Tibial artery (tissue), 4 donors: ENCODE measurements at regions not wholly inside any gene's neighbourhood (a gene's known extent, or its start where the extent isn't known, plus 50 kb on each side); places are given as distances from the start of the nearest gene placed in this dataset.
"Not testable (repeated sequence)": the region's sequence is repeated elsewhere in the genome, so short reads cannot be mapped to it uniquely, and the experiment has no call there.

ENCODE experiments used
- DNase-seq, 2 donors: peaks; one replicate each; pipeline ENCODE4 v3.0.0-alpha.2; 2019
- H3K27ac ChIP-seq, 2 donors: fragments of 200-600 bp; sonication (generic) in 1 of 2; 1 replicate in 1 of 2; 2 replicates in 1 of 2; pipeline ENCODE4 v1.5.1; 2018 to 2019; ENCODE audit warnings: mild to moderate bottlenecking in 1 of 2
- H3K27me3 ChIP-seq, 2 donors: fragments of 200-600 bp; sonication (generic) in 1 of 2; one replicate each; pipeline versions ENCODE4 v1.5.1 to v1.6.0; 2016 to 2019
- H3K36me3 ChIP-seq, 3 donors: fragments of 200-600 bp; sonication (generic) in 2 of 3; one replicate each; pipeline ENCODE4 v1.5.1; 2016 to 2019; ENCODE audit warnings: mild to moderate bottlenecking in 2 of 3
- H3K4me1 ChIP-seq, 4 donors: fragments of 200-600 bp; sonication (generic) in 2 of 4; 1 replicate in 3 of 4; 2 replicates in 1 of 4; pipeline ENCODE4 v1.5.1; 2016 to 2019
- H3K4me3 ChIP-seq, 2 donors: fragments of 200-600 bp; sonication (generic) in 1 of 2; 1 replicate in 1 of 2; 2 replicates in 1 of 2; pipeline ENCODE4 v1.5.1; 2018 to 2019; ENCODE audit warnings: mild to moderate bottlenecking in 2 of 2
- H3K9me3 ChIP-seq, 3 donors: fragments of 200-600 bp; sonication (generic) in 1 of 3; one replicate each; pipeline ENCODE4 v1.5.1; 2016 to 2019
- intact Hi-C: fragments of 100-400 bp; cut with DNase I; formaldehyde crosslinking; loops from one replicate; pipeline ENCODE4 v1.15.0; 2023; ENCODE audit warnings: low total_unique reads
- TF ChIP-seq, protein P1 (sequence below), 2 experiments: fragments of 200-600 bp in 1 of 2; fragments of 450-650 bp in 1 of 2; IDR thresholded peaks; one replicate each; pipeline ENCODE4 v1.5.1; 2017 to 2019; ENCODE audit warnings: antibody characterized with exemption in 2 of 2, mild to moderate bottlenecking in 1 of 2, moderate library complexity in 1 of 2

GRCh38 chr4:186982160-186982559 lies 258.5 kb upstream of the FAT1 start:
- Histone ChIP-seq H3K4me1 (no peaks in the 10 kb centered on the region), H3K9me3 (no peaks in the 10 kb centered on the region), H3K27me3 (no peaks in the 10 kb centered on the region), H3K27ac (no peak overlapping the region), H3K4me3 (no peak overlapping the region), H3K36me3 (no peaks in the 10 kb centered on the region)
- DNase-seq, result no peak
- TF ChIP-seq, protein P1, sequence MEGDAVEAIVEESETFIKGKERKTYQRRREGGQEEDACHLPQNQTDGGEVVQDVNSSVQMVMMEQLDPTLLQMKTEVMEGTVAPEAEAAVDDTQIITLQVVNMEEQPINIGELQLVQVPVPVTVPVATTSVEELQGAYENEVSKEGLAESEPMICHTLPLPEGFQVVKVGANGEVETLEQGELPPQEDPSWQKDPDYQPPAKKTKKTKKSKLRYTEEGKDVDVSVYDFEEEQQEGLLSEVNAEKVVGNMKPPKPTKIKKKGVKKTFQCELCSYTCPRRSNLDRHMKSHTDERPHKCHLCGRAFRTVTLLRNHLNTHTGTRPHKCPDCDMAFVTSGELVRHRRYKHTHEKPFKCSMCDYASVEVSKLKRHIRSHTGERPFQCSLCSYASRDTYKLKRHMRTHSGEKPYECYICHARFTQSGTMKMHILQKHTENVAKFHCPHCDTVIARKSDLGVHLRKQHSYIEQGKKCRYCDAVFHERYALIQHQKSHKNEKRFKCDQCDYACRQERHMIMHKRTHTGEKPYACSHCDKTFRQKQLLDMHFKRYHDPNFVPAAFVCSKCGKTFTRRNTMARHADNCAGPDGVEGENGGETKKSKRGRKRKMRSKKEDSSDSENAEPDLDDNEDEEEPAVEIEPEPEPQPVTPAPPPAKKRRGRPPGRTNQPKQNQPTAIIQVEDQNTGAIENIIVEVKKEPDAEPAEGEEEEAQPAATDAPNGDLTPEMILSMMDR (IDR thresholded peaks at IDR 0.05), result no peak
- intact Hi-C loops, result no loop called here

DNA sequence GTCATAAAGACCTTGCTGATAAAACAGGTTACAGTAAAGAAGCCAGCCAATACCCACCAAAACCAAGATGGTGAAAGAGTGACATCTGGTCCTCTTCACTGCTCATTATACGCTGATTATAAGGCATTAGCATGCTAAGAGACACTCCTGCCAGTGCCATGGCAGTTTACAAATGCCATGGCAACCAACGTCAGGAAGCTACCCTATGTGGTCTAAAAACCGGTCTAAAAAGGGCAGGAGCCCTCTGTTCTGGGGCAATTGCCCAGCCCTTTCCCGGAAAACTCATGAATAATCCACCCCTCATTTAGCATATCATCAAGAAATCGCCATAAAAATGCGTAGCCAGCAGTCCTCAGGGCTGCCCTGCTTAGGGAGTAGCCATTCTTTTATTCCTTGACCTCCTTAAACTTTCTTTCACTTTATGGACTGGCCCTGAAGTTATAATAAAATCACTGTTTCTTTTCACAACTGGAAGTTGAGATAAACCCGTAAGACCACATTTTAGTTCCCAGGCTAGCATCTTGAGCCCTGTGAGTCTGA lies 260.5 kb upstream of the FAT1 start:
- no peaks in the 10 kb centered on the region for H3K36me3 ChIP-seq
- TF ChIP-seq, protein P1 (IDR thresholded peaks at IDR 0.05), result no peak
- H3K27me3 ChIP-seq, result no peaks in the 10 kb centered on the region
- DNase-seq, result no peak
- no peaks in the 10 kb centered on the region for H3K9me3 ChIP-seq
- no peaks in the 10 kb centered on the region for H3K4me1 ChIP-seq
- H3K27ac ChIP-seq, result no peak overlapping the region
- no peak overlapping the region for H3K4me3 ChIP-seq
- intact Hi-C loops, result no loop called here

GRCh38 chr4:186999686-187000085 lies 276.0 kb upstream of the FAT1 start:
- intact Hi-C loops, result no loop called here
- Histone ChIP-seq H3K27ac (no peak overlapping the region), H3K4me1 (peaks cover 0 to 2% (median 0%) of the 10 kb centered on the region in 4 donors), H3K4me3 (no peak overlapping the region), H3K27me3 (no peaks in the 10 kb centered on the region), H3K9me3 (no peaks in the 10 kb centered on the region), H3K36me3 (no peaks in the 10 kb centered on the region)
- TF ChIP-seq, protein P1 (IDR thresholded peaks at IDR 0.05), result no peak
- no peak for DNase-seq

- no peak for DNase-seq
- H3K27me3 ChIP-seq, result no peaks in the 10 kb centered on the region
- TF ChIP-seq, protein P1 (IDR thresholded peaks at IDR 0.05), result no peak
- intact Hi-C loops, result no loop called here
- H3K36me3 ChIP-seq, result no peaks in the 10 kb centered on the region
- peaks cover 0 to 2% (median 0%) of the 10 kb centered on the region in 4 donors for H3K4me1 ChIP-seq
- H3K4me3 ChIP-seq, result no peak overlapping the region
- H3K9me3 ChIP-seq, result no peaks in the 10 kb centered on the region
- H3K27ac ChIP-seq, result no peak overlapping the region
Observed at GRCh38 chr4:187000281-187000680, 276.6 kb upstream of the FAT1 start.

- H3K27ac ChIP-seq, DNase-seq, H3K36me3 ChIP-seq, H3K4me3 ChIP-seq, intact Hi-C loops, H3K27me3 ChIP-seq, H3K9me3 ChIP-seq, H3K4me1 ChIP-seq: not testable (repeated sequence)
Observed at GRCh38 chr4:187002133-187002532, 278.5 kb upstream of the FAT1 start.

GRCh38 chr4:187004628-187005027 lies 281.0 kb upstream of the FAT1 start:
- Histone ChIP-seq H3K4me3 (no peak overlapping the region), H3K27me3 (no peaks in the 10 kb centered on the region), H3K36me3 (no peaks in the 10 kb centered on the region), H3K27ac (no peak overlapping the region), H3K9me3 (no peaks in the 10 kb centered on the region), H3K4me1 (peaks cover 0 to 2% (median 0%) of the 10 kb centered on the region in 4 donors)
- no peak for DNase-seq
- intact Hi-C loops, result no loop called here
- TF ChIP-seq, protein P1 (IDR thresholded peaks at IDR 0.05), result no peak
